ENCODE measurements at regions not wholly inside any gene's neighbourhood (a gene's known extent, or its start where the extent isn't known, plus 50 kb on each side); places are given as distances from the start of the nearest gene placed in this dataset.

DNA sequence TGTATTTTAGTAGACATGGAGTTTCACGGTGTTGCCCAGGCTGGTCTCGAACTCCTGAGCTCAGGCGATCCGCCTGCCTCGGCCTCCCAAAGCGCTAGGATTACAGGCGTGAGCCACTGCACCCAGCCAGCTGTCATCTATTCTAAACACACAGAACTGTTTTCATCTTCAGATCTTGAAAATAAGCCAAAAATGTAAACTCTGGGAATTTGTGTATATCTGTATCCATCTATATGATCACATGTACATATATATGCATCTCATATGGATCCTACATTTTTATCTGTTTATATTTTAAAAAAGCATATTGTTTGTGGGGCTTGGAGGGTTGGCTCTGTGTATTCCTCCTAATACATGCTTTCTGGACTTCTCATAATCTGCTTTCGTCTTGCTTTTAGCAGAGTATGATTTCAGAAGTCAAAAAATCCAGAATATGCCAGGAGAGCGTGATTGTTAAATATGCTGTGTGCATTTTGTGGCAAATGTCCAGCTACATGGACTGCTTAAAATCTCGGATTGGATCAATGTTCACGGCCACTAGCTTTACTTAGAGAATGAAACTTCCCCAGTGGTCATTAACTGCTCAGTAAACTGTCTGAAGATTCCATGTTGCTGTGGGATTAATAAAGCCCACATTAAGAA is 274.4 kb upstream of the IRX1 start:
- TF ChIP-seq, protein P1, sequence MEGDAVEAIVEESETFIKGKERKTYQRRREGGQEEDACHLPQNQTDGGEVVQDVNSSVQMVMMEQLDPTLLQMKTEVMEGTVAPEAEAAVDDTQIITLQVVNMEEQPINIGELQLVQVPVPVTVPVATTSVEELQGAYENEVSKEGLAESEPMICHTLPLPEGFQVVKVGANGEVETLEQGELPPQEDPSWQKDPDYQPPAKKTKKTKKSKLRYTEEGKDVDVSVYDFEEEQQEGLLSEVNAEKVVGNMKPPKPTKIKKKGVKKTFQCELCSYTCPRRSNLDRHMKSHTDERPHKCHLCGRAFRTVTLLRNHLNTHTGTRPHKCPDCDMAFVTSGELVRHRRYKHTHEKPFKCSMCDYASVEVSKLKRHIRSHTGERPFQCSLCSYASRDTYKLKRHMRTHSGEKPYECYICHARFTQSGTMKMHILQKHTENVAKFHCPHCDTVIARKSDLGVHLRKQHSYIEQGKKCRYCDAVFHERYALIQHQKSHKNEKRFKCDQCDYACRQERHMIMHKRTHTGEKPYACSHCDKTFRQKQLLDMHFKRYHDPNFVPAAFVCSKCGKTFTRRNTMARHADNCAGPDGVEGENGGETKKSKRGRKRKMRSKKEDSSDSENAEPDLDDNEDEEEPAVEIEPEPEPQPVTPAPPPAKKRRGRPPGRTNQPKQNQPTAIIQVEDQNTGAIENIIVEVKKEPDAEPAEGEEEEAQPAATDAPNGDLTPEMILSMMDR (IDR thresholded peaks at IDR 0.05): no peak
- no peak for TF ChIP-seq EP300 (IDR thresholded peaks at IDR 0.05; ENCODE audit: low read depth)

Data from transverse colon (tissue), 3 donors.